T-cell (primary cell): ENCODE measurements at regions not wholly inside any gene's neighbourhood (a gene's known extent, or its start where the extent isn't known, plus 50 kb on each side); places are given as distances from the start of the nearest gene placed in this dataset.

Experiments used
- ATAC-seq, 4 experiments: fragments of 200-7000 bp in 3 of 4; fragments of 150-1000 bp in 1 of 4; cut with Tn5 transposase; replicated peaks in 1 of 4; 1 replicate in 3 of 4; 2 replicates in 1 of 4; pipeline ENCODE4 v1.10.0; 2021; ENCODE audit warnings: moderate library complexity in 3 of 4, mild to moderate bottlenecking in 2 of 4, moderate number of reproducible peaks in 1 of 4
- CTCF ChIA-PET, 2 donors: fragments of 300-600 bp; sonication (Branson Sonifier 250); formaldehyde crosslinking; loops; one replicate each; lab custom pipeline; 2022; ENCODE audit warnings: antibody characterized with exemption in 2 of 2; lab: Charles Lee
- POLR2A ChIA-PET, 2 donors: fragments of 300-600 bp; sonication (Branson Sonifier 250); formaldehyde crosslinking; loops; one replicate each; lab custom pipeline; 2022; ENCODE audit warnings: antibody characterized with exemption in 2 of 2; lab: Charles Lee
- DNase-seq, 35 experiments: peaks; one replicate each; pipeline versions ENCODE4 v3.0.0 to v3.0.0-alpha.2; 2013 to 2023
- H3K27ac ChIP-seq: one replicate; pipeline ENCODE4 v1.5.1; 2013; ENCODE audit warnings: low read length
- H3K27me3 ChIP-seq, 2 experiments: replicated peaks in 1 of 2; 1 replicate in 1 of 2; 2 replicates in 1 of 2; pipeline versions ENCODE4 v1.6.1 to v1.7.0; 2013; ENCODE audit warnings: low read length in 1 of 2, mixed read lengths in 1 of 2; ENCODE audit not compliant: control insufficient read depth in 2 of 2, insufficient read depth in 2 of 2; ENCODE audit errors: extremely low read depth in 1 of 2
- H3K36me3 ChIP-seq, 2 donors: 1 replicate in 1 of 2; 2 replicates in 1 of 2; pipeline versions ENCODE4 v1.6.1 to v1.7.0; 2013; ENCODE audit warnings: low read length in 1 of 2; ENCODE audit not compliant: control insufficient read depth in 2 of 2, insufficient read depth in 1 of 2; ENCODE audit errors: extremely low read depth in 1 of 2
- H3K4me1 ChIP-seq, 2 experiments: 1 replicate in 1 of 2; 2 replicates in 1 of 2; pipeline versions ENCODE4 v1.6.1 to v1.7.0; 2013; ENCODE audit warnings: low read length in 2 of 2, mixed read lengths in 1 of 2; ENCODE audit not compliant: insufficient read depth in 2 of 2, control insufficient read depth in 1 of 2; ENCODE audit errors: extremely low read depth in 1 of 2
- H3K4me3 ChIP-seq, 2 donors: 1 replicate in 1 of 2; 2 replicates in 1 of 2; pipeline versions ENCODE4 v1.5.1 to v1.7.0; 2013; ENCODE audit warnings: mild to moderate bottlenecking in 2 of 2, low read length in 1 of 2, moderate library complexity in 1 of 2; ENCODE audit not compliant: control insufficient read depth in 1 of 2; ENCODE audit errors: extremely low read depth in 1 of 2
- H3K9me3 ChIP-seq: 2 replicates; pipeline ENCODE4 v1.7.0; 2013
- H3K27ac Mint-ChIP-seq, 2 donors: one replicate each; pipeline ENCODE4 v1.8.0; 2020 to 2021; ENCODE audit warnings: mild to moderate bottlenecking in 2 of 2, mixed read lengths in 2 of 2
- H3K27me3 Mint-ChIP-seq, 2 donors: one replicate each; pipeline ENCODE4 v1.8.0; 2021 to 2022; ENCODE audit warnings: mixed read lengths in 2 of 2
- H3K36me3 Mint-ChIP-seq: one replicate; pipeline ENCODE4 v1.8.0; 2021; ENCODE audit warnings: mixed read lengths
- H3K4me1 Mint-ChIP-seq, 3 donors: one replicate each; pipeline ENCODE4 v1.8.0; 2020 to 2022; ENCODE audit warnings: mixed read lengths in 3 of 3, mild to moderate bottlenecking in 1 of 3
- H3K4me3 Mint-ChIP-seq, 3 donors: one replicate each; pipeline ENCODE4 v1.8.0; 2020 to 2022; ENCODE audit warnings: mild to moderate bottlenecking in 3 of 3, mixed read lengths in 3 of 3, moderate library complexity in 3 of 3
- H3K9me3 Mint-ChIP-seq, 3 donors: one replicate each; pipeline ENCODE4 v1.8.0; 2020 to 2022; ENCODE audit warnings: mixed read lengths in 3 of 3
- WGBS: methylation state at CpG from one replicate; pipeline ENCODE4 v1.1.5; 2013; ENCODE audit warnings: missing lambda C conversion rate; ENCODE audit not compliant: insufficient coverage; 5-methylcytosine and 5-hydroxymethylcytosine counted together

- Histone ChIP-seq H3K27me3 (peaks cover 0 to 8% of the 10 kb centered on the region in 2 experiments), H3K4me3 (no peak overlapping the region), H3K36me3 (no peaks in the 10 kb centered on the region), H3K4me1 (no peaks in the 10 kb centered on the region), H3K27ac (no peak overlapping the region), H3K9me3 (no peaks in the 10 kb centered on the region)
- DNase-seq (no peak), ATAC-seq (no peak)
- no peak overlapping the region for H3K27ac Mint-ChIP-seq
- no peak overlapping the region for H3K4me3 Mint-ChIP-seq
- peaks cover 0 to 9% of the 10 kb centered on the region in 2 donors for H3K27me3 Mint-ChIP-seq
- ChIA-PET POLR2A (no interaction called here), CTCF (interaction anchor here in 1 of 2 donors (0.6 kb wide), 1 partner anchor 457 kb away, joined by 3 read pairs; no protein-coding TSS in a partner anchor)
- no peaks in the 10 kb centered on the region for H3K36me3 Mint-ChIP-seq
- no peaks in the 10 kb centered on the region for H3K4me1 Mint-ChIP-seq
- WGBS: 77% methylated on average over 9 of the region's 10 CpGs
- no peaks in the 10 kb centered on the region for H3K9me3 Mint-ChIP-seq
Observed at GRCh38 chr15:33256874-33257273, 53.9 kb upstream of the RYR3 start.

GRCh38 chr15:33244471-33244870 lies 50.0 kb upstream of the FMN1 start:
- no peak overlapping the region for H3K4me3 ChIP-seq
- CTCF ChIA-PET: interaction anchor here in 1 of 2 donors (0.6 kb wide), 1 partner anchor 8 kb away, joined by 3 read pairs; no protein-coding TSS in a partner anchor
- no peak overlapping the region for H3K27ac Mint-ChIP-seq
- no peaks in the 10 kb centered on the region for H3K36me3 Mint-ChIP-seq
- H3K4me1 ChIP-seq: no peaks in the 10 kb centered on the region
- H3K4me3 Mint-ChIP-seq: no peak overlapping the region
- H3K36me3 ChIP-seq: no peaks in the 10 kb centered on the region
- ATAC-seq: no peak
- H3K27me3 ChIP-seq: peaks cover 0 to 3% of the 10 kb centered on the region in 2 experiments
- H3K27me3 Mint-ChIP-seq: peaks cover 5 to 6% of the 10 kb centered on the region in 2 donors
- POLR2A ChIA-PET: no interaction called here
- H3K27ac ChIP-seq: no peak overlapping the region
- DNase-seq: no peak
- no peaks in the 10 kb centered on the region for H3K9me3 Mint-ChIP-seq
- no CpG with 5 or more reads among the region's 3 CpGs for WGBS
- no peaks in the 10 kb centered on the region for H3K9me3 ChIP-seq
- H3K4me1 Mint-ChIP-seq: peaks cover 5 to 15% (median 6%) of the 10 kb centered on the region in 3 donors
